Heart right ventricle (tissue), 16 donors: ENCODE measurements at regions not wholly inside any gene's neighbourhood (a gene's known extent, or its start where the extent isn't known, plus 50 kb on each side); places are given as distances from the start of the nearest gene placed in this dataset.

ENCODE experiments used
- ATAC-seq, 8 donors: fragments of 200-7000 bp; cut with Tn5 transposase; one replicate each; pipeline ENCODE4 v1.9.1; 2020; ENCODE audit warnings: mild to moderate bottlenecking in 8 of 8, moderate library complexity in 8 of 8, moderate number of reproducible peaks in 1 of 8
- DNase-seq, 2 donors: peaks; one replicate each; pipeline ENCODE4 v3.0.0-alpha.2; 2020
- H3K27ac ChIP-seq, 10 donors: fragments of 200-600 bp; sonication (generic) in 2 of 10; one replicate each; pipeline versions ENCODE4 v1.5.0 to v1.8.0; 2020 to 2022; ENCODE audit warnings: mild to moderate bottlenecking in 3 of 10
- H3K27me3 ChIP-seq, 7 donors: fragments of 200-600 bp; one replicate each; pipeline ENCODE4 v1.8.0; 2021 to 2022; ENCODE audit warnings: mild to moderate bottlenecking in 2 of 7
- H3K36me3 ChIP-seq, 9 donors: fragments of 200-600 bp; sonication (generic) in 1 of 9; one replicate each; pipeline versions ENCODE4 v1.5.0 to v1.8.0; 2020 to 2022; ENCODE audit warnings: mild to moderate bottlenecking in 2 of 9
- H3K4me1 ChIP-seq, 9 donors: fragments of 200-600 bp; sonication (generic) in 1 of 9; one replicate each; pipeline versions ENCODE4 v1.5.0 to v1.8.0; 2020 to 2022; ENCODE audit warnings: mild to moderate bottlenecking in 4 of 9
- H3K4me3 ChIP-seq, 10 donors: fragments of 200-600 bp; sonication (generic) in 2 of 10; one replicate each; pipeline versions ENCODE4 v1.5.0 to v1.8.0; 2020 to 2022; ENCODE audit warnings: mild to moderate bottlenecking in 7 of 10, moderate library complexity in 2 of 10
- H3K9me3 ChIP-seq, 11 donors: fragments of 200-600 bp in 10 of 11; sonication (generic) in 2 of 11; one replicate each; pipeline versions ENCODE4 v1.5.0 to v1.8.0; 2013 to 2022; ENCODE audit warnings: mild to moderate bottlenecking in 2 of 11, control low read depth in 1 of 11, moderate library complexity in 1 of 11
- CTCF ChIP-seq, 9 donors: fragments of 200-600 bp; sonication (generic) in 2 of 9; IDR thresholded peaks; one replicate each; pipeline versions ENCODE4 v1.5.0 to v1.8.0; 2021 to 2022; ENCODE audit warnings: antibody characterized with exemption in 9 of 9, mild to moderate bottlenecking in 5 of 9, moderate library complexity in 1 of 9
- WGBS, 2 donors: extraction: QIAGEN DNeasy Blood & Tissue Kit; methylation state at CpG; one replicate each; pipeline ENCODE4 v1.1.7; 2013; ENCODE audit warnings: inconsistent platforms in 1 of 2; 5-methylcytosine and 5-hydroxymethylcytosine counted together
- intact Hi-C, 10 donors: fragments of 100-400 bp; cut with DNase I; formaldehyde crosslinking; loops; one replicate each; pipeline versions ENCODE4 v1.11.1 to v1.14.2; 2022
- donor health status: Arrhythmogenic right ventricular cardiomyopathy.
- donor health status: ischemic (EF 13 %, LVEDD 7.1; RV severe dilation, severe dysfunction).
- donor health status: healthy with polysubstance abuse.
- donor health status: DM: no; HTN: yes; CAD: no.
- donor health status: DM: no; HTN: no; CAD: no.
- donor health status: ischemic (EF 25% LVEDD 6.9; RV normal size, moderate dysfunction).
- donor health status: ischemic (EF 25% LVEDD 5.7; RV mildly dilated, moderate dysfunction).
- donor health status: healthy.
- donor health status: DM: yes; HTN: yes; CAD: no.
- donor health status: Ischemic cardiomyopathy.
- donor health status: ischemic (EF 35%, LVEDD 5.7; RV mildly dilated, moderate dysfunction).
- donor health status: nonischemic (EF 11% LVEDD 7.7; RV severe dilation, severe dysfunction).
- donor health status: DM: yes; HTN: yes; CAD: no.
- donor health status: PGD.
- donor health status: ischemic (EF 29% LVEDD 5.4; RV normal size, mild dysfunction).
- donor health status: nonischemic (EF 23%, LVEDD 6.1; RV moderate dilation, normal function).

GRCh38 chr22:48701296-48702030, 1126.2 kb downstream of the BRD1 start:
- intact Hi-C loops, result loop anchor here in 1 of 10 donors (1.0 kb wide), 1 partner anchor 32 kb away; no protein-coding TSS in a partner anchor
- H3K9me3 ChIP-seq, result no peaks in the 10 kb centered on the region
- WGBS, 2 donors, result 83 to 86% methylated on average over 23 of the region's 23 CpGs
- DNase-seq (no peak), ATAC-seq (no peak)
- TF ChIP-seq CTCF (IDR thresholded peaks at IDR 0.05), result no peak
- H3K27me3 ChIP-seq, result peaks cover 0 to 18% (median 5%) of the 10 kb centered on the region in 7 donors
- no peaks in the 10 kb centered on the region for H3K4me1 ChIP-seq
- no peak overlapping the region for H3K4me3 ChIP-seq
- no peak overlapping the region for H3K27ac ChIP-seq
- H3K36me3 ChIP-seq, result no peaks in the 10 kb centered on the region

DNA sequence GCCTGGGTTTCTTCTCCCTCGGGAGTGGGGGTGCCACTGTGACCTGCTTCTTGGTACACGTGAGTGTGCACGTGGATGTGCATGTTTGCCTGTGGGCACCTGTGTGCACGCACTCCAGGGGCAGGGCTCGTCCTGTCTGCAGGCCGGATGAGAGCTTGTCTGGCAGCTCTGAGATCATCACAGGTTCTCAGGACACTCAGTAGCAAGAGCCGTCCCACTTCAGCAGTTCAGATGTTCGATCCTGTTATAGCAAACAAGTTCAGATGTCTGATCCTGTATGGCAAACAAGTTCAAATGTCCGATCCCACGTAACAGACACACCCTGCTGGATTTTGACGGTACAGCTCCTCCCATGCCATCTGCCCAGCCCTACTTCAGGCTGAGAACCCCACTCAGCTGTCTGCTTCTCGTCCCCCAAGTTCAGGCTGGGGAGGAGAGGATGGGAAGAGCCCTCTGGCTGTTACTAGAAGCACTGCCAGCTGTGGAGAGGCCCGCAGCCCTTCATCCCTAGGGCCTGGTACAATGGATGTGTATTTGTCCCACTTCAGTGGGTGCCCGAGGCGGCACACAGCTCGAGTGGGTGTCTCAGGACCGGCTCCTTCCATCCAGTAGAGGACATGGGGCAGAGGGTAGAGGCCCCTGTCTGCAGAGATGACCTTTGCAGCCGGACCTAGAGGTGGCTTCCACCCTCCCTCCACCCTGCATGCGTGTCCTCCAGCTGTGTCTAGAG, 1126.9 kb downstream of the BRD1 start:
- H3K36me3 ChIP-seq, result no peaks in the 10 kb centered on the region
- intact Hi-C loops, result loop anchor here in 1 of 10 donors (1.0 kb wide), 1 partner anchor 31 kb away; no protein-coding TSS in a partner anchor
- no peak for DNase-seq
- ATAC-seq, result no peak
- WGBS, 2 donors, result 74% methylated on average over 19 of the region's 19 CpGs
- no peaks in the 10 kb centered on the region for H3K9me3 ChIP-seq
- no peaks in the 10 kb centered on the region for H3K4me1 ChIP-seq
- H3K27me3 ChIP-seq, result peaks cover 0 to 14% (median 8%) of the 10 kb centered on the region in 7 donors
- H3K27ac ChIP-seq, result no peak overlapping the region
- TF ChIP-seq CTCF (IDR thresholded peaks at IDR 0.05), result no peak
- H3K4me3 ChIP-seq, result no peak overlapping the region

DNA sequence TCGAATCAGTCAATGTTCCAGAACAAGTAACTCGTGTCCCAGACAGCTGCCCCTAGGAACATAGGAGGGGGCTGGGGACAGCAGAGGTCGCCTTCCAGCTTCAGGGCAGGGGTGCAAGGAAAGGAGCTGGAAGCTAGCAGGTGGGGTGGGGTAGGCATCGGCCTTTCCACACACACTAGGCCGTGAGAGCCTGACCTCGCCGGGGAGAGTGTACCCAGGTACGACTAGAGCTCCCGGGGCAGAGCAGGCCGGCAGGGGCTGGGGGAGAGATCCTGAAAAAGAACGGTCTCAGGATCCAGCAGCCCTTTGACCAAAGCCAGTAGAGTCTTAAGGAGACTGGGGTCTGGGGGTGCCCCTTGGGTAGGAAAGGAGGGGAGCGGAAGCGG, 1127.5 kb downstream of the BRD1 start:
- no peaks in the 10 kb centered on the region for H3K9me3 ChIP-seq
- no peak overlapping the region for H3K4me3 ChIP-seq
- TF ChIP-seq CTCF (IDR thresholded peaks at IDR 0.05), result no peak
- H3K36me3 ChIP-seq, result no peaks in the 10 kb centered on the region
- H3K4me1 ChIP-seq, result no peaks in the 10 kb centered on the region
- intact Hi-C loops, result no loop called here
- H3K27me3 ChIP-seq, result peaks cover 0 to 13% (median 8%) of the 10 kb centered on the region in 7 donors
- no peak overlapping the region for H3K27ac ChIP-seq
- DNase-seq (no peak), ATAC-seq (no peak)
- whole genome bisulfite sequencing, 2 donors, result 81 to 87% methylated on average over 13 of the region's 13 CpGs

- intact Hi-C loops, result no loop called here
- no peak for ATAC-seq
- WGBS, 2 donors, result 69 to 71% methylated on average over 17 of the region's 17 CpGs
Observed at GRCh38 chr22:48699511-48699910, 1128.2 kb downstream of the BRD1 start.

More at GRCh38 chr22:48699511-48699910, 1128.2 kb downstream of the BRD1 start:
- DNase-seq, result no peak
- no peak overlapping the region for H3K27ac ChIP-seq
- no peaks in the 10 kb centered on the region for H3K4me1 ChIP-seq
- no peaks in the 10 kb centered on the region for H3K36me3 ChIP-seq
- H3K27me3 ChIP-seq, result peaks cover 0 to 11% (median 8%) of the 10 kb centered on the region in 7 donors
- no peaks in the 10 kb centered on the region for H3K9me3 ChIP-seq
- H3K4me3 ChIP-seq, result no peak overlapping the region
- TF ChIP-seq CTCF (IDR thresholded peaks at IDR 0.05), result no peak
